ENCODE measurements at regions not wholly inside any gene's neighbourhood (a gene's known extent, or its start where the extent isn't known, plus 50 kb on each side); places are given as distances from the start of the nearest gene placed in this dataset.
A peak's percentile ranks its signal among the peaks of the same experiment; 100 is the strongest.

DNA sequence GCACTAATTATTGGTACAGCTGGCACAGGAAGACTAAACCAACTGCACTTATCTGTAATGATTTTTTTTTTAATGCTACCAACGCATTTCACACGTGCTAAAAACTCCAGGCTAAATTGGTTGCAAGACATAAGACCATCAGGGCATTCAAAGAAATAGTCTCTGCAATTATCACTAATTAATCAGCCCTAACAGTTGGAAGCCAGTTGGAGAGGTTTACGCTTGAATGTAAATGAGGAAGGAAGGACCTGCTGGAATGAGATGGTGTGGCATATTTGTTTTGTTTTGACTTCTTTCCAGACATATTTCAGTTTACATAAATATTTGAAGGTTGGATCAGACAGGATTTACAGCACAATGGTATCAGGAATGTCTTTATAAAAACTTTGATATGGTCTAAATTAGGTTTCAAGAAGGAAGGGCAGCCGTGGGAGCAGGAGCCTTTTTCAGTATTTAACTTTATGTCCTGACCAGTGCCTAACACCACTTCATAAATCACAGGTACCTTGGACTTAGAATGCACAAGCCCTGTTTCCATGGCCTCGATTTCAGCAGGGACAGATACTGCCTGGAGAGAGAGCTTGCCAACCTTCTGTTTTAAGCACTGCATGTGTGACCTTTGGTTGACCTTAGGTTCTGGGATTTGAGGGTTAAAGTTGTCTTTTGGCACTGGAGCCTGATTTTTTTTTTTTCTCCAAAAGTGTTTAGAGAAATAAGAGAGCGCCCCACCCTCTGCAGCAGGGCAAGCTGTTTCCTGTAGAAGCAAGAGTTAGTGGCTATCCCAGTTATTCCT, 199.8 kb upstream of the MAP3K1 start:
- peaks cover 7% of the 10 kb centered on the region for H3K4me1 ChIP-seq (ENCODE audit: control insufficient read depth, insufficient read depth, low read length)
- WGBS, 2 experiments: 73 to 82% methylated on average over 5 to 6 of the region's 6 CpGs
- no peaks in the 10 kb centered on the region for H3K36me3 ChIP-seq (ENCODE audit: control insufficient read depth, insufficient read depth, low read length)
- no peaks in the 10 kb centered on the region for H3K27me3 ChIP-seq (ENCODE audit: control insufficient read depth, insufficient read depth, low read length, poor library complexity, severe bottlenecking)
- H3K9me3 ChIP-seq (ENCODE audit: control insufficient read depth, low read length): peaks cover 5% of the 10 kb centered on the region
- no peak overlapping the region for H3K27ac ChIP-seq (ENCODE audit: insufficient read depth, low read depth, low read length, poor library complexity, severe bottlenecking)
- no peak overlapping the region for H3K4me3 ChIP-seq (ENCODE audit: insufficient read depth, low read depth, low read length)

DNA sequence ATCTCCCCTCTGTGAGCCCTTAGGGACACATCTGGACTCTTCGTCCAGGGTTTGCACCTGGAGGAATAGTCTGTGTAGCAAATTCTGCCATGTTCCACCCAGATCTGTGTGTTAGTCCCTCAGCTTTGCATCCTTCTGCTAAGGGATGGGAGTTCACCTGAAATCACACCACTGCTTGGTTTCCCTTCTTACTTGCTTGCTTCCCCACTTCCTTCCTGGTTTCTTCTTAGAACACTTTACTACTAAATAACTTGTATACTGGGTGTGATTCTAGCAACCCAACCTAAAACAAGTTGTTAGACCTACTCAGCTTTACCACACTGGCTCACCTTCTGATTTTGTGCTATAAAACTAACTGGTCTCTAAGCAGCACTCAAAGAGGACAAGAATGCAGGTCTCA, 202.6 kb upstream of the MAP3K1 start:
- Histone ChIP-seq H3K4me3 (ENCODE audit: insufficient read depth, low read depth, low read length) (no peak overlapping the region), H3K27me3 (ENCODE audit: control insufficient read depth, insufficient read depth, low read length, poor library complexity, severe bottlenecking) (no peaks in the 10 kb centered on the region), H3K27ac (ENCODE audit: insufficient read depth, low read depth, low read length, poor library complexity, severe bottlenecking) (no peak overlapping the region), H3K36me3 (ENCODE audit: control insufficient read depth, insufficient read depth, low read length) (no peaks in the 10 kb centered on the region), H3K9me3 (ENCODE audit: control insufficient read depth, low read length) (peaks cover 3% of the 10 kb centered on the region), H3K4me1 (ENCODE audit: control insufficient read depth, insufficient read depth, low read length) (peaks cover 13% of the 10 kb centered on the region)
- 96 to 97% methylated on average over 1 of the region's 1 CpG for WGBS, 2 experiments

DNA sequence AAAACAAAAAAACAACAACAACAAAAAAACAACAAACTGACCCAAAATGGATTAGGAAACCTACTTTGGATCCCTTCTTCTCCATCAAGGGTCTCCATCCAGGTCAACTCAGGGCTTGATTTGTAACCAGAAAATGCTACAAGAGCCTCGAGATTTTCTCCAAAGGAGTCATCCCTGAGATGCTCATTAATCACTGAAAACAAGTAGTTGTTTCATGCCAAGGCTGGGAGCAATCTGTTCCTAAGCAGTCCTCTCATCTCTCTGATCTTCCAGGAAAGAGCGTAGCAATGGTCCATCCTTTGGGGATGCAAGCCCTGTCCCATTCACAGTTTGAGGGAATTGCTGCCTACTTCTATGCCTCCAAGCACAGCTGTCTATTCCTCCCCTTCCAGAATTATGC, 203.0 kb upstream of the MAP3K1 start:
- H3K9me3 ChIP-seq (ENCODE audit: control insufficient read depth, low read length): peaks cover under 1% of the 10 kb centered on the region
- no peaks in the 10 kb centered on the region for H3K36me3 ChIP-seq (ENCODE audit: control insufficient read depth, insufficient read depth, low read length)
- peaks cover 17% of the 10 kb centered on the region for H3K4me1 ChIP-seq (ENCODE audit: control insufficient read depth, insufficient read depth, low read length)
- H3K4me3 ChIP-seq (ENCODE audit: insufficient read depth, low read depth, low read length): no peak overlapping the region
- H3K27me3 ChIP-seq (ENCODE audit: control insufficient read depth, insufficient read depth, low read length, poor library complexity, severe bottlenecking): no peaks in the 10 kb centered on the region
- no peak overlapping the region for H3K27ac ChIP-seq (ENCODE audit: insufficient read depth, low read depth, low read length, poor library complexity, severe bottlenecking)
- WGBS, 2 experiments: 95 to 97% methylated on average over 2 of the region's 2 CpGs

DNA sequence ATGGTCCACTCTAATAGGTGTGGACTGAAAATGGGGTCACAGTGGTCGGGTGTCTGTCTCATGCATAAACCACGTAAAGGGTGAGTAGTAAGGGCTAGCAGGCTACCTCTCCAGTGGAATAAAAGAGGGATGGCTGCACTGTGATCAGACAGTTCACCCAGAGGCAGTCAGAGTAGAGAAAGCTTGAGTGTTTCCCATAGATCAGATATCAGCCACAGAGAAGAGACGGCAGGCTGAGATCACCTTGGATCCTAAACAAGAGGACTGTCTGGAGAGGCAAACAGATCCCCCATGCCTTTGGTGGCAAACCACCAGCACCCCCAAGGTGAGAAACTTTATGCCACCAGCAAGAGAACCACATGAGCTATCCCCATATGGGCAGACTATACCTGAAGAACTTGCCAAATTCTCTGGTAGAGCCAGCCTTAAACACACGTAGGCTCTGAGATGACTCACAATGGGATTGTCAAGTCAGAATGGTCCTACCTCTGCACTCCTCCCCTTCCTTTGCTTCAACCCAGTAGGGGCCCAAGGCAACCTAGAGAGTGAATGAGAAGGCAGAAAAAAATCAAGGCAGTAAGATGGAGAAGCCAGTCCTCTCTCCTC, 205.2 kb upstream of the MAP3K1 start:
- Histone ChIP-seq H3K9me3 (ENCODE audit: control insufficient read depth, low read length) (no peaks in the 10 kb centered on the region), H3K36me3 (ENCODE audit: control insufficient read depth, insufficient read depth, low read length) (no peaks in the 10 kb centered on the region), H3K4me1 (ENCODE audit: control insufficient read depth, insufficient read depth, low read length) (peaks cover 14% of the 10 kb centered on the region), H3K27me3 (ENCODE audit: control insufficient read depth, insufficient read depth, low read length, poor library complexity, severe bottlenecking) (no peaks in the 10 kb centered on the region), H3K27ac (ENCODE audit: insufficient read depth, low read depth, low read length, poor library complexity, severe bottlenecking) (no peak overlapping the region), H3K4me3 (ENCODE audit: insufficient read depth, low read depth, low read length) (no peak overlapping the region)
- WGBS, 2 experiments: 76 to 79% methylated on average over 4 of the region's 4 CpGs

DNA sequence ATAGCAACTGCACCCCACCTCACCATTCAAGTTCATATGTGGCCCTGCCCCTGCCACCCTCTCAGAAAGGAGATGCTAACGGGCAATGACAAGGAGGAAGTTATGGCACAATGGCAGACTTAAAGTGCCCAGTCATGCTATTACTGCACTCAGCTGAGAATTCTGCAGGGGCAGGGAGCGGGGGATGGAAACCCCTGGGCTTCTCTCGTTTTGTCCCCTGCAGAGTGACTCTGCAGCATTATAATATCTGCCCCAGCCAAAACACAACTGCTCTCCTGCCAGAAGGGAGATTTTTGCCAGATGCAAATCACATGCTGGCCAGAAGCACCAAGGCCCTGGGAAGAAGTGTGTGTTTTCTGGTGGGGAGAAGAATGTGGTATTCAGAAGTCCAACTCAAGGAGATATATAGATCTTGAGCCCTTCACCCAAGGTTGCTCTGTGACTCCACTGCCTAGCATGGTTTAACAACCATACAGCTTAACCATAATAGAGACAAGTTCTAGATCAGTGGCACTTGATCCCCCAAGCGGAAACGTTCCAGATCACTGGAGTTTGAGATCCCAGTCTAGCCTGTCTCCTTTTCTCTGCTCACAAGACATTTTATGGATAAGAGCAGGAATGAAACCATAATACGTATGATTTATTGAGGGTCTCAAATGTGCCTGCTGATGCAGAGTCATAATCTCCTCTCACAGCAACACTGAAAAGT, 207.0 kb upstream of the MAP3K1 start:
- 79 to 85% methylated on average over 6 of the region's 6 CpGs for WGBS, 2 experiments
- no peak overlapping the region for H3K27ac ChIP-seq (ENCODE audit: insufficient read depth, low read depth, low read length, poor library complexity, severe bottlenecking)
- peaks cover 14% of the 10 kb centered on the region for H3K4me1 ChIP-seq (ENCODE audit: control insufficient read depth, insufficient read depth, low read length)
- H3K4me3 ChIP-seq (ENCODE audit: insufficient read depth, low read depth, low read length): no peak overlapping the region
- no peaks in the 10 kb centered on the region for H3K27me3 ChIP-seq (ENCODE audit: control insufficient read depth, insufficient read depth, low read length, poor library complexity, severe bottlenecking)
- no peaks in the 10 kb centered on the region for H3K36me3 ChIP-seq (ENCODE audit: control insufficient read depth, insufficient read depth, low read length)
- no peaks in the 10 kb centered on the region for H3K9me3 ChIP-seq (ENCODE audit: control insufficient read depth, low read length)

DNA sequence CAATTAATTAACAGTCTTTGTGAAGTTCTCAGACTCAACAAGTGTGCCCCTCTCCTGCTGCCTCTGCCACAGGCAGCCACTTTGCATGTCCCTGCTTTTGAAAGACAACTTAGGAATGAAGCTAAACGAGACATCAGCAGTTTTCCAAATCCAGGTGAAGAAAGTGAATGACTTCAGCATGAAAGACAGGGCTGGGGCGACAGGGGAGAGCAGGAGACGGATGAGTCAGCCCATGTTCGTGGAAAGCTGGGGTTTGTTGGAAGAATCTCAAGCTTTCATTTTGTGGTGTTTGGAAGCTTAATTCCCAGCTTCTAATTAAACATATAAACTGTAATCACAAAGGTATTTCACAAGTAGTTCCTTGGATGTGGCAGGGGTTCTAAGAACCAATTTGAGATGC, 207.8 kb upstream of the MAP3K1 start:
- H3K4me1 ChIP-seq (ENCODE audit: control insufficient read depth, insufficient read depth, low read length): peaks cover 14% of the 10 kb centered on the region
- no peaks in the 10 kb centered on the region for H3K9me3 ChIP-seq (ENCODE audit: control insufficient read depth, low read length)
- H3K4me3 ChIP-seq (ENCODE audit: insufficient read depth, low read depth, low read length): no peak overlapping the region
- WGBS, 2 experiments: 46 to 49% methylated on average over 4 of the region's 4 CpGs
- no peak overlapping the region for H3K27ac ChIP-seq (ENCODE audit: insufficient read depth, low read depth, low read length, poor library complexity, severe bottlenecking)
- H3K36me3 ChIP-seq (ENCODE audit: control insufficient read depth, insufficient read depth, low read length): no peaks in the 10 kb centered on the region
- no peaks in the 10 kb centered on the region for H3K27me3 ChIP-seq (ENCODE audit: control insufficient read depth, insufficient read depth, low read length, poor library complexity, severe bottlenecking)

GRCh38 chr5:56607074-56607473, 208.3 kb upstream of the MAP3K1 start:
- 75 to 80% methylated on average over 4 of the region's 4 CpGs for WGBS, 2 experiments
- peaks cover 14% of the 10 kb centered on the region for H3K4me1 ChIP-seq (ENCODE audit: control insufficient read depth, insufficient read depth, low read length)
- no peaks in the 10 kb centered on the region for H3K9me3 ChIP-seq (ENCODE audit: control insufficient read depth, low read length)
- H3K36me3 ChIP-seq (ENCODE audit: control insufficient read depth, insufficient read depth, low read length): no peaks in the 10 kb centered on the region
- H3K4me3 ChIP-seq (ENCODE audit: insufficient read depth, low read depth, low read length): no peak overlapping the region
- H3K27me3 ChIP-seq (ENCODE audit: control insufficient read depth, insufficient read depth, low read length, poor library complexity, severe bottlenecking): no peaks in the 10 kb centered on the region
- no peak overlapping the region for H3K27ac ChIP-seq (ENCODE audit: insufficient read depth, low read depth, low read length, poor library complexity, severe bottlenecking)

DNA sequence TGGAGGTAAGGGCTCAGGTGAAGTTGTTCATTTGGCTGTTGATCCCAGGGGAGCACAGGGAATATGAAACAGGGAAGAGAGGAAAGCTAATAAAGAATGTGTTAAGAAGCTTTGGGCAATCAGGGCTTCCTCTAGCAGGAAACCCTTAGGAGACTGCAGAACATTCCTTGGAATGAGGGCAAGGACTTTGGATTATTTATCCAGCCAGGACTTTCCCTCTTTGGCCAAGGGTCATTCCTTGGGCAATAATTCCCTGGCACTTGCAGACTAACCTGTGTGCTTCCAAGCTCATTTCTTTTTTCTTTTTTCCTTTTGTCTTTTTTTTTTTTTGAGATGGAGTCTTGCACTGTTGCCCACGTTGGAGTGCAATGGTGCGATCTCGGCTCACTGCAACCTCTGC, 209.2 kb upstream of the MAP3K1 start:
- 77 to 82% methylated on average over 3 of the region's 3 CpGs for WGBS, 2 experiments
- Histone ChIP-seq H3K27me3 (ENCODE audit: control insufficient read depth, insufficient read depth, low read length, poor library complexity, severe bottlenecking) (no peaks in the 10 kb centered on the region), H3K9me3 (ENCODE audit: control insufficient read depth, low read length) (no peaks in the 10 kb centered on the region), H3K36me3 (ENCODE audit: control insufficient read depth, insufficient read depth, low read length) (no peaks in the 10 kb centered on the region), H3K4me3 (ENCODE audit: insufficient read depth, low read depth, low read length) (no peak overlapping the region), H3K4me1 (ENCODE audit: control insufficient read depth, insufficient read depth, low read length) (peaks cover 21% of the 10 kb centered on the region), H3K27ac (ENCODE audit: insufficient read depth, low read depth, low read length, poor library complexity, severe bottlenecking) (no peak overlapping the region)

GRCh38 chr5:56605231-56605630, 210.1 kb upstream of the MAP3K1 start:
- no peaks in the 10 kb centered on the region for H3K9me3 ChIP-seq (ENCODE audit: control insufficient read depth, low read length)

DNA sequence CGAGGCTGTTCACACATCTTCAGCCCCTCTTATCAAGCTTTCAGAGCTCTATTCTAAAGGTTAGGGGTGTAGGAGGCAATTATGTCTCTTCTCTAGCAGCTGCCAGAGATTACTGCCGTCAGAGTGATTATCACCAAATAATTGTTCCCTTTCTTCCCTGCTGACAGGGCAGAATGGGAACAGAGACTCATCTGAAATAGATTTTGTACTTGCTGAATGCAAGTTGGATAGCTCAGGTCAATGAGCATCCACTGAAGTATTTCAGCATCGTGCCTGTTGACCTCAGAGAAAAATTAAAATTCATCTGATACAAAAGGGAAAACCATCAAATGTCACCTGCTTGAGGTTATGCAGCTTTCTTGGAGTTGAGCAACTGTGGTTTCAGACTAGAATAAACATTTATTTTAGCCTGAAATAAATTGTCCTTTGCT, 213.7 kb upstream of the MAP3K1 start:
- no peaks in the 10 kb centered on the region for H3K9me3 ChIP-seq (ENCODE audit: control insufficient read depth, low read length)

More at GRCh38 chr5:56605231-56605630, 210.1 kb upstream of the MAP3K1 start:
- 93 to 96% methylated on average over 5 of the region's 5 CpGs for WGBS, 2 experiments
- peaks cover 26% of the 10 kb centered on the region for H3K4me1 ChIP-seq (ENCODE audit: control insufficient read depth, insufficient read depth, low read length)
- no peaks in the 10 kb centered on the region for H3K36me3 ChIP-seq (ENCODE audit: control insufficient read depth, insufficient read depth, low read length)
- no peak overlapping the region for H3K27ac ChIP-seq (ENCODE audit: insufficient read depth, low read depth, low read length, poor library complexity, severe bottlenecking)
- no peaks in the 10 kb centered on the region for H3K27me3 ChIP-seq (ENCODE audit: control insufficient read depth, insufficient read depth, low read length, poor library complexity, severe bottlenecking)
- H3K4me3 ChIP-seq (ENCODE audit: insufficient read depth, low read depth, low read length): no peak overlapping the region

More for the DNA sequence above, 213.7 kb upstream of the MAP3K1 start:
- Histone ChIP-seq H3K4me1 (ENCODE audit: control insufficient read depth, insufficient read depth, low read length) (peaks cover 12% of the 10 kb centered on the region), H3K36me3 (ENCODE audit: control insufficient read depth, insufficient read depth, low read length) (no peaks in the 10 kb centered on the region), H3K27me3 (ENCODE audit: control insufficient read depth, insufficient read depth, low read length, poor library complexity, severe bottlenecking) (no peaks in the 10 kb centered on the region), H3K27ac (ENCODE audit: insufficient read depth, low read depth, low read length, poor library complexity, severe bottlenecking) (peak overlapping the region; percentile 9), H3K4me3 (ENCODE audit: insufficient read depth, low read depth, low read length) (no peak overlapping the region)
- WGBS, 2 experiments: 57 to 63% methylated on average over 3 of the region's 3 CpGs

Measured in ectodermal cell (in vitro differentiated cells).